Skeletal muscle satellite cell (primary cell): ENCODE measurements at regions not wholly inside any gene's neighbourhood (a gene's known extent, or its start where the extent isn't known, plus 50 kb on each side); places are given as distances from the start of the nearest gene placed in this dataset.
A peak's percentile ranks its signal among the peaks of the same experiment; 100 is the strongest.

ENCODE experiments used
- H3K27me3 ChIP-seq: 2 replicates; pipeline ENCODE4 v1.7.0; 2013; ENCODE audit warnings: low read length; ENCODE audit not compliant: control insufficient read depth, insufficient read depth
- H3K36me3 ChIP-seq: 2 replicates; pipeline ENCODE4 v1.7.0; 2013; ENCODE audit warnings: mild to moderate bottlenecking, control low read depth, low read length; ENCODE audit not compliant: insufficient read depth
- H3K4me1 ChIP-seq: 2 replicates; pipeline ENCODE4 v1.7.0; 2013; ENCODE audit warnings: low read length; ENCODE audit not compliant: control insufficient read depth, insufficient read depth
- H3K4me2 ChIP-seq: 2 replicates; pipeline ENCODE4 v1.7.0; 2013; ENCODE audit warnings: mild to moderate bottlenecking, low read length
- H3K4me3 ChIP-seq: 2 replicates; pipeline ENCODE4 v1.7.0; 2013; ENCODE audit warnings: low read length
- H3K9ac ChIP-seq: 2 replicates; pipeline ENCODE4 v1.7.0; 2013; ENCODE audit warnings: mild to moderate bottlenecking, low read depth, low read length, moderate library complexity
- H3K9me3 ChIP-seq: replicated peaks from 2 replicates; pipeline ENCODE4 v1.7.0; 2013; ENCODE audit warnings: mild to moderate bottlenecking, control low read depth, low read length

GRCh38 chr14:28565345-28565744 is 201.2 kb upstream of the FOXG1 start:
- no peak overlapping the region for H3K9ac ChIP-seq
- no peaks in the 10 kb centered on the region for H3K4me1 ChIP-seq
- H3K36me3 ChIP-seq, result no peaks in the 10 kb centered on the region
- no peak overlapping the region for H3K4me2 ChIP-seq
- no peaks in the 10 kb centered on the region for H3K9me3 ChIP-seq
- H3K4me3 ChIP-seq, result no peak overlapping the region
- H3K27me3 ChIP-seq, result no peaks in the 10 kb centered on the region

GRCh38 chr14:28570391-28570790 is 196.2 kb upstream of the FOXG1 start:
- Histone ChIP-seq H3K4me1 (no peaks in the 10 kb centered on the region), H3K4me2 (no peak overlapping the region), H3K9ac (no peak overlapping the region), H3K36me3 (no peaks in the 10 kb centered on the region), H3K4me3 (no peak overlapping the region), H3K27me3 (no peaks in the 10 kb centered on the region), H3K9me3 (no peaks in the 10 kb centered on the region)

- Histone ChIP-seq H3K27me3 (no peaks in the 10 kb centered on the region), H3K4me1 (peaks cover 3% of the 10 kb centered on the region), H3K36me3 (no peaks in the 10 kb centered on the region), H3K4me3 (no peak overlapping the region), H3K4me2 (no peak overlapping the region), H3K9me3 (no peaks in the 10 kb centered on the region), H3K9ac (no peak overlapping the region)
These were observed 195.0 kb upstream of the FOXG1 start for GRCh38 chr14:28571636-28572035.

GRCh38 chr14:28576523-28576922 is 190.1 kb upstream of the FOXG1 start:
- H3K36me3 ChIP-seq, result no peaks in the 10 kb centered on the region
- no peak overlapping the region for H3K9ac ChIP-seq

GRCh38 chr14:28577187-28577586 is 189.4 kb upstream of the FOXG1 start:
- Histone ChIP-seq H3K4me3 (peak overlapping the region; percentile 21), H3K4me2 (peak overlapping the region; percentile 78), H3K36me3 (no peaks in the 10 kb centered on the region), H3K9ac (peak overlapping the region; percentile 62), H3K9me3 (no peaks in the 10 kb centered on the region), H3K4me1 (peaks cover 19% of the 10 kb centered on the region), H3K27me3 (no peaks in the 10 kb centered on the region)

More at GRCh38 chr14:28576523-28576922, 190.1 kb upstream of the FOXG1 start:
- no peak overlapping the region for H3K4me3 ChIP-seq
- H3K4me2 ChIP-seq, result no peak overlapping the region
- no peaks in the 10 kb centered on the region for H3K27me3 ChIP-seq
- H3K9me3 ChIP-seq, result no peaks in the 10 kb centered on the region
- H3K4me1 ChIP-seq, result peaks cover 19% of the 10 kb centered on the region

- peak overlapping the region; percentile 59 for H3K4me3 ChIP-seq
- peaks cover 19% of the 10 kb centered on the region for H3K4me1 ChIP-seq
- no peaks in the 10 kb centered on the region for H3K36me3 ChIP-seq
- no peaks in the 10 kb centered on the region for H3K9me3 ChIP-seq
- no peaks in the 10 kb centered on the region for H3K27me3 ChIP-seq
- H3K4me2 ChIP-seq, result peak overlapping the region; percentile 78
- H3K9ac ChIP-seq, result peak overlapping the region; percentile 82
These were observed 188.9 kb upstream of the FOXG1 start for GRCh38 chr14:28577711-28578131.

- H3K4me3 ChIP-seq, result no peak overlapping the region
- H3K27me3 ChIP-seq, result no peaks in the 10 kb centered on the region
- H3K4me1 ChIP-seq, result no peaks in the 10 kb centered on the region
- no peak overlapping the region for H3K9ac ChIP-seq
- no peaks in the 10 kb centered on the region for H3K9me3 ChIP-seq
- H3K36me3 ChIP-seq, result no peaks in the 10 kb centered on the region
- H3K4me2 ChIP-seq, result no peak overlapping the region
These were observed 181.6 kb upstream of the FOXG1 start for GRCh38 chr14:28584951-28585350.

GRCh38 chr14:28589792-28590191 is 176.8 kb upstream of the FOXG1 start:
- Histone ChIP-seq H3K4me3 (no peak overlapping the region), H3K27me3 (no peaks in the 10 kb centered on the region), H3K4me2 (no peak overlapping the region), H3K9me3 (no peaks in the 10 kb centered on the region), H3K4me1 (no peaks in the 10 kb centered on the region), H3K9ac (no peak overlapping the region), H3K36me3 (no peaks in the 10 kb centered on the region)

- Histone ChIP-seq H3K4me1 (peaks cover 13% of the 10 kb centered on the region), H3K4me2 (no peak overlapping the region), H3K27me3 (no peaks in the 10 kb centered on the region), H3K4me3 (no peak overlapping the region), H3K36me3 (no peaks in the 10 kb centered on the region), H3K9ac (no peak overlapping the region), H3K9me3 (no peaks in the 10 kb centered on the region)
These were observed 170.2 kb upstream of the FOXG1 start for GRCh38 chr14:28596391-28596790.

GRCh38 chr14:28599191-28599590 is 167.4 kb upstream of the FOXG1 start:
- peaks cover 18% of the 10 kb centered on the region for H3K4me1 ChIP-seq
- H3K9me3 ChIP-seq, result no peaks in the 10 kb centered on the region
- no peaks in the 10 kb centered on the region for H3K27me3 ChIP-seq
- no peak overlapping the region for H3K9ac ChIP-seq
- no peaks in the 10 kb centered on the region for H3K36me3 ChIP-seq
- no peak overlapping the region for H3K4me3 ChIP-seq
- H3K4me2 ChIP-seq, result no peak overlapping the region

- H3K4me3 ChIP-seq, result no peak overlapping the region
- no peaks in the 10 kb centered on the region for H3K9me3 ChIP-seq
- peaks cover 18% of the 10 kb centered on the region for H3K4me1 ChIP-seq
- H3K36me3 ChIP-seq, result no peaks in the 10 kb centered on the region
- no peak overlapping the region for H3K9ac ChIP-seq
- H3K27me3 ChIP-seq, result no peaks in the 10 kb centered on the region
- H3K4me2 ChIP-seq, result no peak overlapping the region
These were observed 167.0 kb upstream of the FOXG1 start for GRCh38 chr14:28599605-28600004.

- H3K4me1 ChIP-seq, result peaks cover 18% of the 10 kb centered on the region
- no peaks in the 10 kb centered on the region for H3K27me3 ChIP-seq
- H3K9me3 ChIP-seq, result no peaks in the 10 kb centered on the region
- peak overlapping the region; percentile 52 for H3K4me3 ChIP-seq
- peak overlapping the region; percentile 72 for H3K4me2 ChIP-seq
- H3K9ac ChIP-seq, result no peak overlapping the region
- H3K36me3 ChIP-seq, result no peaks in the 10 kb centered on the region
These were observed 163.0 kb upstream of the FOXG1 start for GRCh38 chr14:28603606-28604005.
